HT1080 (cell line): ENCODE measurements at regions not wholly inside any gene's neighbourhood (a gene's known extent, or its start where the extent isn't known, plus 50 kb on each side); places are given as distances from the start of the nearest gene placed in this dataset.
A peak's percentile ranks its signal among the peaks of the same experiment; 100 is the strongest.

Experiments
- DNase-seq: peaks from one replicate; pipeline ENCODE4 v3.0.0-alpha.2; 2015; ENCODE audit warnings: low read depth

GRCh38 chr22:19574247-19574646 lies 50.0 kb upstream of the CLDN5 start:
- no peak for DNase-seq

- peak; percentile 89 for DNase-seq
Observed at GRCh38 chr22:19576460-19577421, 52.5 kb upstream of the CLDN5 start.

GRCh38 chr22:19577422-19577966 lies 53.3 kb upstream of the CLDN5 start:
- no peak for DNase-seq

GRCh38 chr22:19578180-19579004 lies 54.2 kb upstream of the CLDN5 start:
- no peak for DNase-seq

DNA sequence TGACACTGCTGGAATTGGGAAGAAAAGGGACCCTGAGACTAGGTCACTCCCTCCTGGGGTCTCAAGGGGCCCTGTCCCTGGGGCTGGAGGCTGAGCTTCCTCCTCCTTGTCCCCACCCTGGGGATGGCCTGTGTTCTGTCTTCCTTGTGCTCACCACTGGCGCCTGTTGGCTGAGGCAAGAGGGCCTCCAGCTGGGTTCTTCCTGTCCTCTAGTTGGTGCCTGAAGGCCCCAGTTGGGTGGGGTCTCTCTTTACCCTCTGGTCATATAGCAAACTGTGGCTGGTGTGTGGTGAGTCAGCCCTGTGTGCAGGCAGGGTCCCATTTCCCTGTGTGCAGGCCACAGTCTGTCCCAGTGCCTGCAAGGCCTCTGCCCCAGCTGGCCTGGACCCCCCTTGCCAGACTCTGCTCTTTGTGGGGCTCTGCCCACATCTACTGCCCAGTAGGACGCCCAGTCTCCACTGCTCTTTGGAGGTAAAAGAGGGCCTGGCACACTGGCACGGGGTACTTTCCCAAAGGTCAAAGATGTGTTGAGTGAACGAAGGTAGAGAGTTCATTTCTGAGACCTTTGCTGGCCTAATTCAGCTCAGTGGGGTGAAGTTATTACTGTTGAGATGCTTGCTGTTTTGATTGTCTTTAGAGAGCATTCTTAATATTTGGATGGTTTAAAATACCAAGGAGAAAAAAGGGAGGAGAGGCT lies 55.1 kb upstream of the CLDN5 start:
- DNase-seq: peak; percentile 55

- peak; percentile 54 for DNase-seq
Observed at GRCh38 chr22:19579880-19580279, 55.7 kb upstream of the CLDN5 start.

DNA sequence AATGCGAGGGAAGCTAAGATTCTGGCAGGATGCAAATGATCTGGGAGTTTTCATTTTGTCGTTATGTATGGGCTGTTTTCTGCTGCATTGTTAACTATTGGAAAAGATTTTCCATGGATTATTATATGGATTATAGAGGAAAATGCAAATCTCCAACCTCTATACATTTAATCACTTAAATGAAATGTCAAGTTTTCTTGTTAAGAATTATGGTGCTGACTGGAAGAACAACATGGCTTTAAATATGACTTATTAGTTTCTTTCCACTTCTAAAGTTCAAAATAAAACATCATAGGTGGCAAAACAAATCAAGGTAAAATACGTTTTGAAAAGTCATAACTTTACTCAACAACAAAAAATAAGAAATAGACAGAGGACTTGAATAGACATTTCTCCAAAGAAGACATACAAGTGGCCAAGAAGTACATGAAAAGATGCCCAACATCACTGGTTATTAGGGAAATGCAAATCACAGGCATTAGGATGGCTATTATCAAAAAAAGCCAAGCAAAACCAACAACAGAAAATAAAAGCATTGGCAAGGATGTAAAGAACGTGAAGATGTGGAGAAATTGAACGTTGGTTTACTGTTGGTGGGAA lies 56.2 kb upstream of the CLDN5 start:
- no peak for DNase-seq

DNA sequence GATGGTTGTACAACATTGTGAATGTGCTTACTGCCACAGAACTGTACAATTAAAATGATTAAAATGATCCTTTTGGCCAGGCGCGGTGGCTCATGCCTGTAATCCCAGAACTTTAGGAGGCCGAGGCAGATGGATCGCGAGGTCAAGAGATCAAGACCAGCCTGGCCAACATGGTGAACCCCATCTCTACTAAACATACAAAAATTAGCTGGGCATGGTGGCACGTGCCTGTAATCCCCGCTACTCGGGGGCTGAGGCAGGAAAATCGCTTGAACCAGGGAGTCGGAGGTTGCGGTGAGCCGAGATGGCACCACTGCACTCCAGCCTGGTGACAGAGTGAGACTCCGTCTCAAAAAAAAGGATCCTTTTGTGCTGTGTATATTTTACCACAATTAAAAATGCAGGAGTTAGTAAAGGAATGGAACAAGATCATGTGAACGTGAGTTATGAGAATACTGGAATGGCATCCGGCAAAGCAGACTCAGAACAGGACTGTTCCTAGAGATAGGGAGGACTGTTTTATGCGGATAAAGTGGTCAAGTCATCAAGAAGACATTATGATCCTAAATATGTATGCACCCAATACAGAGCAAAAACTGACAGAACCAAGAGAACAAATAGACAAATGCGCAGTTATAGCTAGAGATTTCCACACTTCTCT lies 58.0 kb upstream of the CLDN5 start:
- no peak for DNase-seq

GRCh38 chr22:19586922-19587684 lies 62.9 kb upstream of the CLDN5 start:
- DNase-seq: no peak

GRCh38 chr22:19590696-19591095 lies 66.5 kb upstream of the CLDN5 start:
- DNase-seq: no peak

DNA sequence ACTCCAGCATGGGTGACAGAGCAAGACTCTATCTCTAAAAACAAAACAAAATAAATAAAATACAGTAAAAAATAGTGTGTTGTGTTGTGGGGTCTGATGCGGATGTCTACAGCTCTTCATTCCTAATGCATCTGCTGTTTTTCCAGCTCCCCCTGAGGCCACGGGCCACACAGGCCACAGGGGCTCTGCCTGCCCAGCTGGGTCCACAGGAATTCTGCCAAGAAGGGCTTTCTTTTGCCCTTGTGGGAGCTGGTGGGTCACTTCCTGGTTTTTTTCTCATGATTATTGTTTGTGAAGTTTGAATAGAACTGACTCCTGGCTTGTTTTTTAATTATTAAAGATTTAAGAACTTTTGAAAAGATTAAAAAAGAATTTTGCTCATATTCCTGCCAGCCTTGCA lies 67.4 kb upstream of the CLDN5 start:
- no peak for DNase-seq

GRCh38 chr22:19592464-19592863 lies 68.3 kb upstream of the CLDN5 start:
- DNase-seq: no peak

- DNase-seq: no peak
Observed at GRCh38 chr22:19593991-19594569, 69.9 kb upstream of the CLDN5 start.

DNA sequence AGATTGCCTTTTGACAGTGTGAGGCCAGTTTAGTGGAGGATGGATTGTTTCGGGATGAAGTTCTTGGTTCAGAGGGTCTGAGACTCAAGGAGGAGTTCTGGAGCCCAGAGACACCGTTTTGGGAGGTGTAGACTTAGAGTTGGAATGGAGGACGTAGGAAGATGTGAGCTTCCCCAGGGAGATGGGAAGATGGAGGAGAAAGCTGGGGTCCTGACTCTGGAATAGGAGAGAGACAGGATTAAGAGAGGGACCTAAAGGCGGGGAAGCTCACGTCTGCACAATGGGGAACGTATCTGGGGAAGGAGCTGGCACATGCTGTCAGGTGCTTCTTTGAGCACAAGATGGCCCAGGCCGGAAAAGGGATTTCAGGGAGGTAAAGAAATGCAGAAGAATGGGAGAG lies 71.3 kb upstream of the CLDN5 start:
- DNase-seq: no peak

- DNase-seq: no peak
Observed at GRCh38 chr22:19596680-19597398, 72.6 kb upstream of the CLDN5 start.

DNA sequence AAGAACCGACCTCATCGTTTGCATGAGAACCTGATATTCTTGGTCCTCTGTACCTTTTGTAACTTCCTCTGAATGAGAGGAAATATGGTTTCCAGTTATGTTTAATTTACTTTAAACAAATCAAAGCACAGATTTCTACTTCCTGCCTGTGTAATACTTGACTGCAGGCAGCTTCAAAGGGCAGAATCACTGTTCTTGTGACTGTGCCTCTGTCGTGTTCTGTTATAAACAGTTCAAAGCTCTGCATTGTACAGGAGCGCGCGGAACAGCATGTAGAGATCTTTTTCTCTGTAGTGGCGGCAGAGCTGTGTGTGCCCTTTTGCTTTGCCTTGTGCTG lies 73.2 kb upstream of the CLDN5 start:
- DNase-seq: no peak

DNA sequence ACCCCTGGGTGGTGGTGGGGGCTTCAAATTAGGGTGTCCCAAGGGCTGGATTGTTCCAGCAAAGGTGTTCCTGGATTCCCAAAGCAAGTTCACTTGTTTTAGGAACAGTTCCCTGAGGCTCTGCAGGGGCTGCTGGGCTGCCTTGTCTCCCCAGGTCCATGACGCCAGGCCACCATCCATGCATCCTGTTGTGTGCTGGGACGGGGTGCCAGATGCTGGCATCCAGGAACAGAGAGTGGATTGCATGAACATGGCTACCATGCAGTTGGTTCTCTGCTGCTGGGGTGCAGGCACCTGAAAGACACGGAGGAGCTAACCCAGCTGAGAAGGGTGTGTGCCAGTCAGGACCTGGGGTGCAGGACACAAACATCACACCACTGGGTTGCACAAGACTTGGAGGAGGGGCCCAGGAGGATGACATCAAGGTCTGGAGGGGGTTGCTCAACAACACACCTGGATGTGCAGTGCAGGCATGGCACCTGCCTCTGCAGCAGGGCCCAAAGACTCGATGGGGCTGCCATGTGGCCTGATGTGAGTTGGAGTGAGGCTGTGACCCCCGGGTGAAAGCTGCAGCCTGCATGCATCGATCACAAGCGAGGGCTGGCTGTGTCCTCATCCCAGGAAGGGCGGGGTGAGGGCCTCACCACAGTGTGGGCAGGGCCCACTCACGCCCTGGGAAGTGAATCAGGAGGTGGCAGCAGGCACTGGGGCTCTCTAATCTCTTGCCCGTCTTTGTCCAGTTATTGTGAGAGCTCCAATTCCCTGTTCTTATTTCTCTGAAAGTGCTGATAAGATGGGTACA lies 74.0 kb upstream of the CLDN5 start:
- DNase-seq: no peak

- DNase-seq: no peak
Observed at GRCh38 chr22:19599004-19599403, 74.8 kb upstream of the CLDN5 start.
